ENCODE measurements at regions not wholly inside any gene's neighbourhood (a gene's known extent, or its start where the extent isn't known, plus 50 kb on each side); places are given as distances from the start of the nearest gene placed in this dataset.
A peak's percentile ranks its signal among the peaks of the same experiment; 100 is the strongest.

DNA sequence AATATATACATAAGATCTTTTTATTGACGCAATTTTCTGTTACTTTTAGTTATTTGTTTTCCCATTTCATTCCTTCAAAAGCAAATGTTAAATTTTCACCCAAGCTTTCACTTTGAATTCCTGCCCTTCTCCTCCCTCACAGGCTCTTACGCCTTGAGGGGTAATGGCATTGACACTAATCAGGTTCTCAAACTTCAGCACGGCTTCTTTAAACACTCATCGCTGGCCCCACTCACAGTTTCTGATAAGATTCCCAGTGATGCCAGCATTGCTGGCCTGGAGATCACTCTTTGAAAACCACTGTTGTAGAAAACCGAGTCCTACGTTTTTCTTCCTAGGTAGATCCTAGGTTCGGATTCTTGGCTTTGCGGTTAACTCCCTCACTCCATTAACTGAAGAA is 105.6 kb upstream of the EPB41L3 start:
- DNase-seq = no peak
- intact Hi-C loops (cut with DNase I) = no loop called here

DNA sequence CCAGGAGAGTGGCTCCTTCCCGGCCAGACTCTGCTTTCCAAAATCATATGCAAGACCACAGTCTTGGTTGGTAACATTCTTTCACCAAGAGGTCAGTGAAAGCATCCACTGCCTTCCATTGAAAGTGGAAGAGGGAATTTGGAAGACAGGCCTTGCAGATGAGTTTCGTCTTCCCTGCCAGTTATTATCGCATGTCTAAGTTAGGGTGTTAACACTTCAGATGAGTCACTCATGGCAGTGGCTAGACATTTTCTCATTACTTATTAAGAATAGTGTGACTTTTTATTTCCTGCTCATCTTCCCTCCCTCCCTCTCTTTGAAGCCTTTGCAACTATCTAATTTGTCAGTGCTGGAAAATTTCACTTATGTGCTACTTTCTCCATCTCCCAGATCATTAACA is 102.9 kb upstream of the EPB41L3 start:
- intact Hi-C loops (cut with DNase I) = no loop called here
- no peak for DNase-seq

DNA sequence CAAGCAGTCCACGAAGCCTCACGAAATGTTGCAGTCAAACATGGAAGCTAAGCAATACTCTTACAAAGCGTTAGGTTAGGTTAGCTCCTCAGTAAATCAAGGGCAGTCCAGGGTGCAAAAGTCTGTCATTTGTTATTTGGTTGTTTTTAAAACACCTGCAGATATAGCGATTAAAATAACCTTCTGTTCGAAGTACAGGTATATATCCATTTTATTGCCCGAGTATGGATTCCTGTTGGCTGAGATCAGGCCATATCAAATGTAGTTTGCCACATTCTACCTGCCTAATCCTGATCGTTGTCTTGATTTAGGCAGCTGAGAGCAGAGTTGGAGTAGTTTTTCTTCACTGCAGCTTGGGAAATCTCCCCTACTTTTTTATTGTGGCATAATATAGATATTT is 99.5 kb upstream of the EPB41L3 start:
- intact Hi-C loops (cut with DNase I) = no loop called here
- no peak for DNase-seq

DNA sequence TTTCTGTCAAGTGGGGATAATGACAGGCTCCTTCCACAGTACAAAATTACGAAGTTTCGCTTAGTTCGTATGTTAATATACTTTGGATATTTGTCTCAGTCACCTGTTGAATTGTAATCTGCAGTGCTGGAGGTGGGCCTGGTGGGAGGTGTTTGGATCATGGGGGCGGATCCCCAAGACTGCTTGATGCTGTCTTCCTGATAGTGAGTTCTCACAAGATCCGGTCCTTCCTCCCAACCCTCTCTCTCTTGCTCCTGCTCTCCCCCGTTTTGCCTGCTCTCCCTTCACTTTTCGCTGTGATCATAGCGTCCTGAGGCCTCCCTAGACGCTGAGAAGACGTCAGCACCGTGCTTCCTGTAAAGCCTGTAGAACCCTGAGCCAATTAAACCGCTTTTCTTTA is 97.1 kb upstream of the EPB41L3 start:
- intact Hi-C loops (cut with DNase I) = no loop called here
- no peak for DNase-seq

DNA sequence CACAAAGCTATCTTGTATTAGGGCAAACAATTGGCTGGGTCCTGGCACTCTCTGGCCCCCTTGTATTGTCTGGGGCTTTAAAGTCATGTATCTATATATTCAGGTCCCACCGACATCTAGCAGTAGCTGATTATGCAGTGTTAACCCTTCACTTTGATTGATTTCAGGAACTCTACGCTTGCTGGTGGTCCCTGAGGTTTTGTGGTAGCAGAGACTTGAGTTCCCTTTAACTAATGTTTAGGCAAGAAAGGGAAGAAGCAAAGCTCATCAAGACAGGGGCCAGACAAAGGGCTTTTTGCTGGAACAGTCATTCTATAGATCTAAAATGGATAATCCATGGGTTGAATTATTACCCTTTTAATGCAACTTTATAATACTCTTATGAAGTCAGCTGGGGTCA is 95.3 kb upstream of the EPB41L3 start:
- no peak for DNase-seq
- intact Hi-C loops (cut with DNase I) = no loop called here

DNA sequence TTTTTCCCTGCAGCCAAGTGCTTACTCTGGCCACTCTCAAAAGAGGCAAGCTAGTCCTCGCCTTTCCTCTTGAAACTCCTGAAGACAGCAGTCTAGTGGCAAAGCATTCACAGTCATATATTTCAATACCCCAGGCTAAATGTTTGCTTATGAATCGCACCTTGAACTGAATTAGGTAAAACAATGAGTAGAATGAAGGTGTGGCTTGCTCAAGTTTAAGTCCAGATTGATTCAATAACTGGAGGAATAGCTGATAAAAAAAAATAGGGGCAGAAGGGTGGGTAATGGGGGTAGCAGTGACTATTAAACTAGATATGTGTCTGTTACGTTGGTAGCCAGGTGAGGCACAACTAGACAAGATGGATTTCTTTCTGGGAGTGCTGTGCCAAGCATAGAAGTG is 88.2 kb upstream of the EPB41L3 start:
- DNase-seq = no peak
- intact Hi-C loops (cut with DNase I) = no loop called here

DNA sequence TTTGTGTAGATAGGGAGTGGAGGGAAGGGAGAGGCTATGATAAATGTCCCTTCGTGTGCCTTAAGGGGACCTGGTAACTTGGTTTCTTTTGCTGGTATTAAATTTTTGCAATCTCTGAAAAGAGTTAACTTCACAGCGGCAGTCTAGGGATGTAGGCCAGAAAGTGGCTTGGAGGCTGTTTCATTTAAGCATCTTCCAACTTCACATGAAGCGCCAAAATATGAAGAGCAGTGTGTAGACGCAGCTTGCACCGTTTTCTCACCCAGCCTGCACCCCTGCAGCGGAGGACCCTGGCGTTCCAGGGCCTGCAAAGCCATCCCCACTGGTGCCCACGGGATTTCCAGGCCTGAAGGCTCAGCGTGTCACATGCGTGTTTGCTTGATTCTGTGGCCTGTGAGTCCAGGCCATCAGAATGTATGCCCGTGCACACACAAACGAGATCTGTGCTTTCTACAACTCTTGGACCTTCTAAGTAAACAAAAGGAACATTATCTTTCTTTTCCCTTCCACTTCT is 87.2 kb upstream of the EPB41L3 start:
- intact Hi-C loops (cut with DNase I) = no loop called here
- DNase-seq = peak in 2 of 10 donors; percentile 69 to 74

DNA sequence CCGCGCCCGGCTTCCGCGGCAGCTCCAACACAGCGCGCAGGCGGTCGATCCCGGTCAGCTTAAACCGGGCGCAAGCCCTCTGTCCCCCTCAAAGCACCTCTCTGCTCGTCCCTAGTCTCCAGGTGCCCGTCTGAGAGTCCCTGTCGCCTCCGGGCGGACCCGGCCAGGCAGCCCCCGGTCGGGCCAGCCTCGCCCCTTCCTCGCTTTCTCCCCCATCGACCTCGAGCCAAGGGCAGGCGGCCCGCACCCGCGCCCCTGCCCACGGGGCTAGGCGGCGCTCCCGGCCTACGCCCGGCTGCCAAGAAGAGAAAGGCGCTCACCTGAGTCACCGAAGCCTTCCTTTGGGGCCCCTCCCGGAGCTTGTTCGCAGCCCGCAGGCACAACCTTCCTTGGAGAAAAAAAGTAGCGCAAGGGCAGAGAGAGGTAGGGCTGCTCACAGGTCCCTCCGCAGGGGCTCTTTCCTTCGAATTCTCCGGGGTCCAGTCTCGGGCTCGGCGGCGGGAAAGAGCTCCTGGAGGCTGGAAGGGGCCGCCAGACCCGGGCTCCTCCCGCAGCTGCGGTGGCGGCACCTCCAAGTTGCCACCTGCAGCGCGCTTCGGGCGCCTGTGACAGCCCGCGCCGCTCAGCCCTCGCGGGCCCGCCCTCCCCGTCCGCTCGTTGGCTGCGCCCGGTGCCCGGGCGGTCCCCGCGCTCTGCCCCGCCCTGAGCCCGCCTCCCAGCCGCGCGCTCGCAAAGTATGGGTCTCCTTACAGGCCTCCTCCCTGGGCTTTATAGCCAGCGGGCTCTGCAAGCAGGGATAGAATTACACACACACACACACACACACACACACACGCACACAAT is 86.5 kb upstream of the EPB41L3 start:
- DNase-seq = peak; percentile 54 to 97 (median 82)
- intact Hi-C loops (cut with DNase I) = no loop called here

DNA sequence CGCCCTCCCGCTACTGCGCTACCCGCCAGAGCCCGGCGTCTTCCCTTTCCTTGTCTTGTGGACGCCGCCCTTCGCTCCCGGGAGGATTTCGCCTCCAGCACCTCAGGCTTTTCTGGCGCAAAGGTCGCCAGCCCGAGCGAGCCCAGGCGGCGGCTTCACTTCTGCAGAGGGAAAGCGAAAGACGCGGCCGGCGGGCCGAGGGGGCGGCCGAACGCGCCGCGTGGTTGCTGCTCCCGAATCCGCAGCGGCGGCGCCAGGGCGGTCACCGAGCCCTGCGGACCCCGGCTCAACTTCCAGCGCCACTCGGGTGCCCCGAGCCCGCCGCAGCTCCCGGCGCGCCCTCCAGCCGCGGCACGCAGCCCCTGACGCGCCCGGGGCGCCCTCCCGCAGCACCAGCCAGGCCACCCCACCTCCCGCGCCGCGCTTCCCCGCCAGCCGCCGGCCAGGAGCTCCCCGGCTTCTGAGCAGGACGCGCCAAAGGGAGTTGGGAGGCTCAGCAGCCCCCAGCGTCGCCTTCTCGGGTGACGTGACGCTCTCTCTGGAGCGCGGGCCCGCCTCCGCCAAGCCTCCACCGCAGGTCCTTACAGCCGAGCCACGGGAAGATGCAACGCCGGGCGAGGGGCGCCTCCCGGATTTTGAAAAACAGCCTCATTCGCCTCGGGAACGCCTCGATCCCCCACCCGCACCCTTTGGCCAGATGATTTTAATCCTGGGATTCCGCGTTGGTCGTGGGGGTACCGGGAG is 84.9 kb upstream of the EPB41L3 start:
- intact Hi-C loops (cut with DNase I) = no loop called here
- peak; percentile 17 to 94 (median 63) for DNase-seq

DNA sequence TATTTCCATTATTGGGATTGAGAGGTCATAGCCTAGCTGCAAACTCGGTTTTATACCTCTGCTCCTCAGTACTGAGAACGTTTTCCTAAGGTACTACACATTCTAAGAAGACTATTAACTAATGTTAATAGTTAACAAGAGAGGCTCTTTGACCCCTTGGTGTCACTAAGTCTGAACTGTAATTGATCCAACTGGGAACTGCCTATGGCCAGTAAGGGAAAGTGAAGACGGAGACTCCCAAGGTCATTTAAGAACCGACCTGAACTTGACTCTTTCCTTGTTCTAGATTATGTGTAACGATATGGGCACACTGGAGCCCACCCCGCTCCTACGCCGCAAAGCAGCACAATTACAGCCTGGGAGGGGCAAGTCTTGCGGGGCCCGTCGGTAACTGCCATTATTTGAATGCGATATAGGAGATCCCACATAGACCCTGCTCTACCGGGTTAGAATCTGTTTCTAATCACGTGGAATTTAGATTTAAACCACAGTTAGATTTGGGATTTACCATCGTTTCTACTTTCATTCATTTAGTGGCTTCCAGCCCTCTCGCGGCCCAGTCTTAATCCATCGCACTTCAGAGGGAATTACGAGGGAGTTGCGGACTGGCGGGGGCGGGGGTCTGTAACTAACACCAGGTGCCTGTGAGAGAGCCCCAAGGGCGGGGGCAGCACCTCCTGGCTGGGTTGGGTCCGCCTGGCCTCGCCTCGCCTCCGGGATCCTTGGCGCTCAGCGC is 84.1 kb upstream of the EPB41L3 start:
- peak in 4 of 10 donors; percentile 16 to 79 (median 56) for DNase-seq
- intact Hi-C loops (cut with DNase I) = no loop called here

DNA sequence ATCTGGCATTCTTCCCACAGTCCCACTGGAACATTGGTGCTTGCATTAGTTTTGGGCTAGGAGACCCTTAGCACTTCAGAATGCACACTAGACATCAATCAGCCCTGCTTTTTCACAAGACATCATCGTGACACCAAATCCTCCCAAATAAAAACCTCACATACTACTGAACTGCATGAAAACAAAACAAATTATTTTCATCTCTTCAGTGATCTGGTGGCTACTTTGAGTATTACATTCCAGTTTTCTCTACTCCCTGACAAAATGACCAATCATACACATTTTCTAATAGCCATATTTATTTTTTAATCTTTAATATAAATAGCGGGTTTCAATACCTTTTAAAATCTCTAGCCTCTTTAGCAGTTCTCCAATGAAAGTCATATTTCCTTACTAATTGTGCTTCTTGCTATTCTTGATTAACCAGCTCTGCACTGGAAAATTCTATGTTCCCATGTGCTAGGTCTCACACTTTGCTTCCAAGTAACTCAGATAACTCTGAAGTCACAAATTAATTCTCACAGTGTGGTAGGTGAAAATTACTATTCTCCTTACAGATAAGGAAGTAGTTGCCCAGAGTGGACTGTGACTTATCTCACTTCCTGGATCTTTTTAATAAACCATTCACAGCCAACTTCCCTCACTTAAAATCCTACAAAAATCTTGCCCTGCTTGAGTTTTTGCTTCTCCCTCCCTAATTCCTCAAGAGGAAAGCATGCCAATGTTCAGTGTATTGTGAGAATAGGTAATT is 82.5 kb upstream of the EPB41L3 start:
- intact Hi-C loops (cut with DNase I) = no loop called here
- no peak for DNase-seq

DNA sequence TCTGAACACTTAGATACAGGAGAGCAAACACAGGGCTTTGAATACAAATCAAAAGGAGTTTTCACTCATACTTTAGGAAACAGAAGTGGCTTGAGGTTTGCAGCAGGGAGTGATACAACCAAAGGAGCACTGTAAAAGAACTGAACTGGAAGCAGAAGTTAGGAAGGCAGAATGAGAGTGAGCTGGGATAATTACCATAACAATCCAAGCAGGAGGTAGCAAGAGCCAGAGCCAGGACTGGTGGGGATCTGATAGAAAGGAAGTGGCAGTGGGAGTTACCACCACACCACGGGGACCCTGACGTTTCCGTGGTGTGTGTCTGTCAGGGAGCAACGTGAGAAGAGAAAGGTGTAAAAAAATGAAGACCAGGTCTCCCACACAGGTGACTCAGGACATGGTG is 81.3 kb upstream of the EPB41L3 start:
- DNase-seq = no peak
- intact Hi-C loops (cut with DNase I) = no loop called here

DNA sequence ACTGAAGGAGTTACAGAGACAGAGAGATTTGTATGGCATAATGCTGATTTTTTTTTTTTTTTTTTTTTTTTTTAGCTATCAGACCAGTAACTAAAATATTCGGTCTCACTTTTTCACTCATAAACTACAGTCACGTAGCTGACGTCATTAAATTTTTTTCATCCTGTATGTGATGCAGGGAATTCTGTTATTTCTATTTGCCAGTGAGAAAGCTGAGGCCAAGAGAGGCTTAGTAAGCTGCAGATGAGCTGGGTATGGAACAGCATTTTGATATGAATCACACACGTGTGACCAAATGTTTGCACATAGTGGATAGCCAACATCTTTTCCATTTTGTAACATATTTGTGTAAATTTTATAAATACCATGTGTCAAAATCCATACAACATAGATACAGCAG is 79.1 kb upstream of the EPB41L3 start:
- no peak for DNase-seq
- intact Hi-C loops (cut with DNase I) = no loop called here

DNA sequence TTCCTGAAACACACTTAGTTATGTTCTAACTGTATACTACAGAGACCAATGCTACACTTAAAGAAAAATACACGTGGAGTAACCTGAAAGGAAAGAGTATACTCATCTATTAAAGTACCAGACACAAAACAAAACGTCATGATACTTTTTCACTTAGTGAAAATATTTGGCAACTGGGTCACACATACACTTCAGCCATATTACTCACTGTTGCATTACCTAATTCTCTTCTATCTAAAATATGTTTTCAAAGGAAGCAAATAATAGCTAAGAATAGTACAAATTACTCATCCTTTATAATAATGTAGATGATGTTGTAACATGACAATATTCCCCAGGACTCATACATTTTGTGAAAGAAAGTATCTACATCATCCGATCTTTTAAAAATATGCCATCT is 76.5 kb upstream of the EPB41L3 start:
- intact Hi-C loops (cut with DNase I) = no loop called here
- no peak for DNase-seq

DNA sequence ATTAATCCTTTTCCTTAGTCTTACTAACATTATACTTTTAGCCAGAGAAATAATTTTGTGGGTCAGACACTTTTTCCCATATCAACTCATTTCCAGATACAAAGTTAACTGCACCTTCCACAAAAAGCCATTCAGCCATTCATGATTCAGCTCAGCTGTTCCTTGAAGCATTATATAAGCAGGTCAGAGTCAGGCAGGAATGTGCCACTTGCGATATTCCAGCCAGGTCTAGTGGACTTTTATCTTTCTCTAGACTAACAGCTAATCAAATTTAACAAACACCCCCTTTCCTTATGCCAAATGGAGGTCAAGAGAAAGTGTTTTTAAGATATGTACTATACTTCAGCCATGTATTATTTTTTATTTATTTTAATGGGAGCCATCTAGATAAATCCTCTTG is 75.6 kb upstream of the EPB41L3 start:
- DNase-seq = no peak
- intact Hi-C loops (cut with DNase I) = no loop called here

DNA sequence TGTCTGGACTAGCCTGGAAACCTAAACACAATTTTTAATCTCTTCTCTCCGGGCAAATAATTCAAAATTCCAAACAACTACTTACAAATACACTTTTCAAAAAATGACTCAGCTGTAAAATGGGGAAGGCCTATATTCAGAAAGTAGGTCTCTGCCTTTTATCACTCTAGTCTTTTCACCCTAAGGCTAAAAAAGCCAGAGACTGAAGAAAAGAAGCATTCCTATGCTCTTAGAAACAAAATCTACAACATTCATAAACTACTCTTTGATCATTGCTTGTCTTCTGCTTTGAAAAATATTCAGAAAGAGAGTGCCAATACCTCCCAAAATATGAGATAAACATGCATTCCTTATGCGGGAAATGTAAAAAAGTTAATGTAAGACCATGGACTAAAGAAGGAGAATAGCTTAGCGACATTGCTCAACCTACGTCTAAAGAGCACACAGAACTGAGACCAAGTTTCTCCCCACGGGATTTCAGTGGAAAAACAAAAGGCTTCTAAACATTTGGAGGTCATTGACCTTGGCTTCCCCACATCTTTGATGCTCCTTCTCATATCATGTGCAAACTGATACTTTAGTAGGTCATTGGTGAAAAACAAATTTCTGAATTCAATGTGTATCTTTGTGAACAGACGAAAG is 74.4 kb upstream of the EPB41L3 start:
- DNase-seq = no peak
- intact Hi-C loops (cut with DNase I) = no loop called here

DNA sequence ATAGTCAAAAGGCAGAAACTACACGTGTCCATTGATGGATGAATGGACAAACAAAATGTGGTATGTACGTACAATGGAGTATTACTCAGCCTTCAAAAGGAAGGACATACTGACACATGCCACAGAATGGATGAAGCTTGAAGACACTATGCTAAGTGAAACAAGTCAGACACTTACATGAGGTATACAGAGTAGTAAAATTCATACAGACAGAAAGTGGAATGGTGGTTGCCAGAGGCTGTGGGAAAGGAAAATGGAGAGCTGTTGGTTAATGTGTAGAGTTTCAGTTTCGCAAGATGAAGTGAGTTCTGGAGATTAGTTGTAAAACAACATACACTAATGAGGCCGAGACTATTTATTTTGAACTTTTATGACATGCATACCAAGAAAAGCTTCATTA is 67.4 kb upstream of the EPB41L3 start:
- DNase-seq = no peak
- intact Hi-C loops (cut with DNase I) = no loop called here

DNA sequence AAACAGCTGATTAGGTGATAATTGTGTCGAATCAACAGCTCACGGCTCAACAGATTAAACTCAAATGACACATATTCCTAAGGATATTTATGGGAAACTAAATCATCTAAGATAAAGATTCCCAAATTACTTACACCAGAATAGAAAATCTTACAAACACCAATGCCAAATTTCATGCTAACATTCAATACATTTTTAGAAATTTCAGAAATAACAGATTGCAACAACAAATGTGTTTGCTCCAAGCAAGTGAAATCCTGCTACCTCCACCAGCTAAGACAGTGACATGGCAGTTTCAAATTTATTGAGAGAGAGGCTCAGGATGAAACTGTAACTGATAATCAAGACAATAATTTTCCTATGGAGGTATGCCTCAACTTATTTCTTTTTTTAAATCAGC is 65.0 kb upstream of the EPB41L3 start:
- intact Hi-C loops (cut with DNase I) = no loop called here
- no peak for DNase-seq

DNA sequence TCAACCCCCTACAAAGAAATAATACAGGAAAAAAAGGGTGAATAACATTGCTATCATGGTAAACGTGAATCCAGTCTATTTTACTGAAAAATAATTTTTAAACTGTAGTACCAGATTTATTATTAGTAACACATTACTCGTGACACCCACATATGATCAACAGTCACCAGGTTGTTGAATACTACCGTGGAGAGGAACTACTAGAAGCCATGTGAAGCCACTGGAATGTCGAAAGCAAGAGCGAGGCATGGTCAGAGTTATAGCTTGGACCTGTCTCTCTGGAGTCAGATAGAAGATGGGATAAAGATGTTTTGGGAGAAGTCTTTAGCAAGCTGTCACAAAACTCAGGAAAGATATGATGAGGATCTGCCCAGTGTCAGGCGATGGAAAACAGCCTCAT is 63.2 kb upstream of the EPB41L3 start:
- intact Hi-C loops (cut with DNase I) = no loop called here
- DNase-seq = no peak

DNA sequence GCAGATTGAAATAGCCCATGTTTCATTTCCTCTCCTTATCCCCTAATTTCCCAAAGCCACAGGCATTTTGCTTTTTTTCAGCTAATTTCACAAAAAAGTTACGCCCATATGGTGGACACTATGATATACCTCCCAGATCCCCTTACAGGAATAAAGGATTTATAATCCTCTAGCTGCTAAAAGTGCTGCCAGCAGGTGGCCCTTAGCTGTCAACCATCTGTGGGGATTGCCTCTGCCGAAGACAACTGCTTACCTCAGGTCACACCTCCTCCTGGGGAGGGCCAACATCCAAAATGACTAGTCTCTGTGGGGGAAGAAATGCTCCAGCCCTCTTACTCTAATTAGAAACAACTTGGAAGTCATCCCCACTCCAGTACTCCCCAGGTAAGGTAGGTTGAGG is 61.0 kb upstream of the EPB41L3 start:
- intact Hi-C loops (cut with DNase I) = no loop called here
- DNase-seq = no peak
